SK-N-MC (cell line): ENCODE measurements at regions not wholly inside any gene's neighbourhood (a gene's known extent, or its start where the extent isn't known, plus 50 kb on each side); places are given as distances from the start of the nearest gene placed in this dataset.

Experiments
- EZH2 ChIP-seq: fragments of 200-600 bp; sonication (generic); IDR thresholded peaks from one replicate; pipeline ENCODE4 v1.6.1; 2017; ENCODE audit warnings: antibody characterized with exemption
- POLR2AphosphoS5 ChIP-seq: IDR thresholded peaks from 2 replicates; pipeline ENCODE4 v1.6.1; 2012; ENCODE audit warnings: mild to moderate bottlenecking, low read depth, low read length, borderline replicate concordance

- TF ChIP-seq POLR2AphosphoS5, result no peak
- TF ChIP-seq EZH2, result no peak
Measured at GRCh38 chrX:22689290-22689689, 310.5 kb upstream of the DDX53 start.
